ENCODE measurements at regions not wholly inside any gene's neighbourhood (a gene's known extent, or its start where the extent isn't known, plus 50 kb on each side); places are given as distances from the start of the nearest gene placed in this dataset.
"Not testable (repeated sequence)": the region's sequence is repeated elsewhere in the genome, so short reads cannot be mapped to it uniquely, and the experiment has no call there.

- DNase-seq (ENCODE audit: low spot score) = peak; percentile 8
- not testable (repeated sequence) for H2AFZ ChIP-seq; H3K9me2 ChIP-seq (ENCODE audit: insufficient read depth); H3K27ac ChIP-seq (ENCODE audit: low read depth); H3F3A ChIP-seq (replicated peaks; ENCODE audit: low read depth); H4K20me1 ChIP-seq (replicated peaks; ENCODE audit: insufficient read depth); H3K4me3 ChIP-seq; H3K4me2 ChIP-seq; ATAC-seq; H3K27me3 Mint-ChIP-seq (ENCODE audit: insufficient read depth, low read depth, poor library complexity); H3K4me3 Mint-ChIP-seq; H3K79me2 ChIP-seq (replicated peaks; ENCODE audit: insufficient read depth); H3K27me3 ChIP-seq (ENCODE audit: insufficient read depth); H3K4me1 ChIP-seq (ENCODE audit: insufficient read depth); H3K36me3 ChIP-seq (ENCODE audit: insufficient read depth); H3K4me1 Mint-ChIP-seq; H3K27ac Mint-ChIP-seq; H3K36me3 Mint-ChIP-seq (ENCODE audit: low read depth)
- peak; percentile 45 to 57 for TF ChIP-seq CTCF (conservative IDR thresholded peaks at IDR 0.05; ENCODE audit: low read depth in 2 of 2)
- peaks cover 17% of the 10 kb centered on the region for H3K9me3 Mint-ChIP-seq
Measured at GRCh38 chr16:13739621-13740373, 180.2 kb upstream of the ERCC4 start.

- Histone ChIP-seq H4K20me1 (replicated peaks; ENCODE audit: insufficient read depth) (no peaks in the 10 kb centered on the region), H3K27me3 (ENCODE audit: insufficient read depth) (no peaks in the 10 kb centered on the region), H3K4me1 (ENCODE audit: insufficient read depth) (no peaks in the 10 kb centered on the region), H3F3A (replicated peaks; ENCODE audit: low read depth) (no peaks in the 10 kb centered on the region), H2AFZ (no peak overlapping the region), H3K4me2 (no peak overlapping the region), H3K79me2 (replicated peaks; ENCODE audit: insufficient read depth) (no peaks in the 10 kb centered on the region), H3K9me2 (ENCODE audit: insufficient read depth) (peaks cover 5% of the 10 kb centered on the region; the same call in 1 of the 2 replicates), H3K4me3 (no peak overlapping the region), H3K27ac (ENCODE audit: low read depth) (no peak overlapping the region), H3K36me3 (ENCODE audit: insufficient read depth) (no peaks in the 10 kb centered on the region)
- H3K27me3 Mint-ChIP-seq (ENCODE audit: insufficient read depth, low read depth, poor library complexity) = no peaks in the 10 kb centered on the region
- TF ChIP-seq CREB1 (CRISPR knock-in tag; IDR thresholded peaks at IDR 0.05; ENCODE audit: low read depth) (no peak), EZH2 (IDR thresholded peaks at IDR 0.05; ENCODE audit: low read depth, unreplicated experiment) (no peak), EZH2phosphoT487 (IDR thresholded peaks at IDR 0.05; ENCODE audit: unreplicated experiment) (no peak), ZNF462 (CRISPR knock-in tag; IDR thresholded peaks at IDR 0.05) (no peak), POLR2AphosphoS5 (IDR thresholded peaks at IDR 0.05; ENCODE audit: low read depth) (no peak), REST (IDR thresholded peaks at IDR 0.05; ENCODE audit: unreplicated experiment) (no peak), JUNB (IDR thresholded peaks at IDR 0.05; ENCODE audit: unreplicated experiment) (no peak), ZNF331 (CRISPR knock-in tag; IDR thresholded peaks at IDR 0.05; ENCODE audit: low read depth) (no peak)
- no peak overlapping the region for H3K27ac Mint-ChIP-seq
- H3K9me3 Mint-ChIP-seq = peaks cover 21% of the 10 kb centered on the region
- no peak for DNase-seq (ENCODE audit: low spot score)
- H3K4me3 Mint-ChIP-seq = no peak overlapping the region
- ATAC-seq = no peak
- H3K36me3 Mint-ChIP-seq (ENCODE audit: low read depth) = peaks cover 9% of the 10 kb centered on the region
- no peaks in the 10 kb centered on the region for H3K4me1 Mint-ChIP-seq
Measured at GRCh38 chr16:13742928-13743327, 177.0 kb upstream of the ERCC4 start.
